ENCODE measurements at regions not wholly inside any gene's neighbourhood (a gene's known extent, or its start where the extent isn't known, plus 50 kb on each side); places are given as distances from the start of the nearest gene placed in this dataset.
"Not testable (repeated sequence)": the region's sequence is repeated elsewhere in the genome, so short reads cannot be mapped to it uniquely, and the experiment has no call there.

- DNase-seq, result no peak
Measured at GRCh38 chr21:27320868-27321267, 354.0 kb upstream of the ADAMTS5 start.

DNA sequence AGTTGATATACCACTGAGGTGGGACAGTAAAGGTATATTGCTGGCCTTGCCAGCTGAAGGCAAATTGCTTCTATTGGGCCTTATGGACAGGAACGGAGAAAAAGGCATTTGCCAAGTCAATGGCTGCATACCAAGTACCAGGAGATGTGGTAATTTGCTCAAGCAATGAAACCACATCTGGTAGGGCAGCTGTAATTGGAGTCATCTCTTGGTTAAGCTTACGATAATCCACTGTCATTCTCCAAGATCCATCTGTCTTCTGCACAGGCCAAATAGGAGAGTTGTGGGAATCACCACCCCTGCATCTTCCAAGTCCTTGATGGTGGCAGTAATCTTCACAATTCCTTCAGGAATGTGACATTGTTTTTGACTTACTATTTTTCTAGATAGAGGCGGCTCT, 350.7 kb upstream of the ADAMTS5 start:
- not testable (repeated sequence) for DNase-seq

- DNase-seq, result no peak
Measured at GRCh38 chr21:27315373-27315772, 348.5 kb upstream of the ADAMTS5 start.

DNA sequence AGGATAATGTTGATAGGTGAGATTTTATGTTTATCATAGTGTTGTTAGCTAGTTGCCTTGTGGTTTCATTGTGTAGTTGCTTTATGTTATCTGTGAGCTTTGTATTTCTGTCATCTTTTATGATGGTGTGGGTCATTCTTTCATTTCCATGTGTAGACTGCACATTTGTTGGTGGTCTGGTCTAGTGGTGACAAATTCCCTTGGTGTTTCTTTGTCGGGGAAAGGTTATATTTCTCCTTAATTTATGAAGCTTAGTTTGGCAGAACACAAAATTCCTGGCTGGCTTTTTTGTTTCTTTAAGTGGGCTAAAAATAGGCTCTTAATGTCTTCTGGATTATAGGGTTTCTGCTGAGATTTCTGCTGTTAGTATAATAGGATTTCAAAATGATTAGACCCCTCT, 347.2 kb upstream of the ADAMTS5 start:
- no peak for DNase-seq

DNA sequence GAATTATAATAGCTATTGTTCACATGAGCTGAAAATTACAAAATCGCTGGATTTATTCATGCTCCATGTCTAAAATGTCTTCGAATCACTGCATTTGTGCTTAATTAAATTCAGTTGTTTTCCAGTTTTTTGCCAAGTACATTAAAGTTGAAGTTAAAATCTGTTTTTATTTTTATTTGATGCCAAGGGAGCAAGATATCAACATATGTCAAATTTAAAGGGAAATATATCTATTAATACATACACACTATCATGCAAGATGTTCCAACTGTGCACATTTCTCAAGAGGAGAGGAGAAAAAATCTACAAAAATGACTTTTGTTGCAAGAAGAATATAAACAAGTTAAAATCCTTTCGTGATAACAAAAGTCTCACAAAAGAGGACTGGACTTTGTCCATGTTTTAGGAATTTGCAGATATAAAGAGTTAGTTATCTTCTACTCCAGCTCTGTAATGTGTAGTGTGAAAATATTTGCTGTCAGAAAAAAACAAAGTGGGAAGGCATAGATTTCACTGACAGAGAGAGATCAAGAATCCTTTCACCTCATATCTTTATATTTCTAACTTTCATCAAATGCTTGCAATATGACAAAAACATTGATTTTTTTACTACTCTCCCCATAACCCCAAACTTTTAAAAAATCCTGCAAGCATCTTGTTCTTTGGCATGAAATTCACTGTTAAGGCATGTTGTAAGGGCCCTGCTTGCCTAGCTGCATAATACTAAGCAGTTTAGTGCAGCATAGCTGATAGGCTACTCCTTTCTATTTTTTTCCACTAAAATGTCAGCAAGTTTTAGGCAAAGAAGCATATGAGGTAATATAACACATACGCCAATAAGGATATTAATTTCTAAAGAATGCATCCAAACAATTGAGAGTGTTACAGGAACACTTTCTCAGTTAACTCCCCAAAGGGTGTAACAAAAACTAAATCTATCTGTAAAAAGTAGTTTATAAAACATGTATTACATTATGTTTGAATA, 340.2 kb upstream of the ADAMTS5 start:
- DNase-seq, result no peak

- DNase-seq, result no peak
Measured at GRCh38 chr21:27306206-27306605, 339.3 kb upstream of the ADAMTS5 start.

GRCh38 chr21:27301220-27301619, 334.3 kb upstream of the ADAMTS5 start:
- no peak for DNase-seq

DNA sequence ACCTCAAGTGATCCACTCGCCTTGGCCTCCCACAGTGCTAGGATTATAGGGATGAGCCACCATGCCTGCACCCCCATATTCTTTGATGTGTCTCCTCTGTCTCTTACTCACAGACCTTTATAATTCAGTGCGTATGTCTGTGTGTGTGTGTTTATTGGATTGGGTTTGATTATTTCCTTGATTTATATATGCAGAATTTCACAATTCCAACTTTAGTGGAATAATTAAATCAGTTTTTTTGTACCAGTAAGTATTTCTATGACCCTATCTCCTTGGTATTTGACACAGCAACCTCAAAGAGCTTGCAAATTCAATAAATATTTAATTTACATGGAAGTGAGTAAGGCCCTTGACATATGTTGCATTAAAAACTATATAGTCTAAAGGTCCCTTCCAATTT, 333.9 kb upstream of the ADAMTS5 start:
- DNase-seq, result no peak

GRCh38 chr21:27298465-27298864, 331.6 kb upstream of the ADAMTS5 start:
- DNase-seq, result no peak

DNA sequence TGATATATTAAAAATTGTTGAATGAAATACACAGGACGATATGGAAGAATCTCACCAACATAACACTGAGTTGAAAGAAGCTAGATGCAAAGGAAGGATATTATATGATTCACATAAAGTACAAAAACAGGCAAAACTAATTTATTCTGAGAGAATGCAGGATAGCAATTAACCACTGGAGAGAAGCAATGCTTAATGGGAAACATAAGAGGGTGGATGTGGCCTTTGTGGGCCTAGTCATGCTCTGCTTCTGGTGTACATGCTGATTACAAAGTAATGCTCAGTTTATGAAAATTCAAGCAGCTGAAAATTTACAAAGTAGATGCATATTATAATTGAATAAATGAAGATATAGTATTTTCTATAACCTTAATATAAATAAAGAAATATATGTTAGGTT, 326.4 kb upstream of the ADAMTS5 start:
- DNase-seq, result no peak

GRCh38 chr21:27292783-27293182, 325.9 kb upstream of the ADAMTS5 start:
- DNase-seq, result no peak

- no peak for DNase-seq
Measured at GRCh38 chr21:27292229-27292628, 325.3 kb upstream of the ADAMTS5 start.

DNA sequence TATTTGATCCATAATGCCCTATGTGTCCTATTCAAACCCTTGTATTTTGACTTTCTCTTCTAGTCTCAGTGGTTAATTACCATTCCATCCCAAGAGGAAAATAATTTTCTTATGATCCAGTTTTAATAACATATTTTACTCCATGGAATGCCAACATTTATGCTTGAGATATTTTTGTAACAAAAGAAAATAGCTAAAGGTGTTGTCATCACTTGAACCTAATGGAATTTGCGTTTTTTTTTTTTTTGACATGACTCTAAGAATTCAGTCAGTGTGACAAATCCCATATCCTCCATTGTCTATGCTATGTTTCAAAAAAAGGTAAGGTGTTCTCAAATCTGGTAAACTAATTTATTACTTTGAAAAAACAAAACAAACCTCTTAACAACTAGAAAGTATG, 324.1 kb upstream of the ADAMTS5 start:
- DNase-seq, result no peak

- DNase-seq, result no peak
Measured at GRCh38 chr21:27290028-27290427, 323.1 kb upstream of the ADAMTS5 start.

- no peak for DNase-seq
Measured at GRCh38 chr21:27286760-27287159, 319.9 kb upstream of the ADAMTS5 start.

GRCh38 chr21:27277110-27277509, 310.2 kb upstream of the ADAMTS5 start:
- DNase-seq, result no peak

DNA sequence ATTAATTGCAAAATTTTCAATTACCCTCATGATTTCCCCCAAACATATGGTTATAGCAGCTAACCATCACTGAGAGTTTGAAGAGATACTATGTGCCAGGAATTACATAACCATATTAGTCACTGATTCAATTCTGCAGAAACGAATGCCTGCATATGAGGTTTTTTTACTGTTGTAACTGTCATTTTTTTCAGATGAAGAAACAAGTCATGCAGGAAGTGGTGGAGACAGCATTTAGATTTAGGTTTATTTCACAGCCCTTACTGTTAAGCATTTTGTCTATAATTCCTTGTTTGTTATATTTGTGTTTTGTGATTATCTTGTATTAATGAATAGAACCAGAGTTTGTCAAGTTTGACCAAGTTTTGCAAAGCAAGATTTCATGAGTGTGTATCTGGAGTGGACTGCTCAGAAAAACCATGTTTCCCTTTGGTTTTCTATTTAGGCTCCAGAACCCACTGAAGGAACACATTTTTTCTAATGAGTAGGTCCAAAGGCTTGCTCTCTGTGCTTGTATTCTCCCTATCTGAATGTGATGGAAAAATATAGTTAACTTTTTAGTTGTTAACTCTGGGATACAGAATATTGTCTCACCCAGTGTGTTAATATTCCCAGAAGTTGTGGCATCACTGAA, 308.5 kb upstream of the ADAMTS5 start:
- no peak for DNase-seq

GRCh38 chr21:27269644-27270043, 302.8 kb upstream of the ADAMTS5 start:
- DNase-seq, result no peak

- DNase-seq, result no peak
Measured at GRCh38 chr21:27268290-27268689, 301.4 kb upstream of the ADAMTS5 start.

DNA sequence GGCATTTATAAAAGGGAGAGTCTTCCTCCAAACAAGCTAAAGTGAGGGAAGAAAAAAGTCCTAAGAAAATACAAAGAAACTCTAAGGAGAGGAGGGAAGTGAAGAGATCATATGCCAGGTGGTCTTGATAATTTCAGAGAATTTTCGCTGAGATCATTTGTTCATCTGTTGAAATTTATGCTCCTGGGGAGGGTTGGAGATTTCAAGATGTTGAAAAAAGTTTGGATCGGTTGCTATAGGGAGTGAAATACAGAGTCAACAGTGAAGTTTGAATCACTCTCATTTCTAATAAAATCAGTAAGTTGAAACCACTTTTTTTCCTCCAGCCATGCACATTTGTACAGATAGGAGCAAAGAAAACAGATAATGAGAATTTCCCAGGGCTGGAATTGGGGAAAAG, 299.1 kb upstream of the ADAMTS5 start:
- DNase-seq, result no peak

GRCh38 chr21:27265492-27265891, 298.6 kb upstream of the ADAMTS5 start:
- DNase-seq, result no peak

GRCh38 chr21:27261676-27262075, 294.8 kb upstream of the ADAMTS5 start:
- DNase-seq, result no peak

DNA sequence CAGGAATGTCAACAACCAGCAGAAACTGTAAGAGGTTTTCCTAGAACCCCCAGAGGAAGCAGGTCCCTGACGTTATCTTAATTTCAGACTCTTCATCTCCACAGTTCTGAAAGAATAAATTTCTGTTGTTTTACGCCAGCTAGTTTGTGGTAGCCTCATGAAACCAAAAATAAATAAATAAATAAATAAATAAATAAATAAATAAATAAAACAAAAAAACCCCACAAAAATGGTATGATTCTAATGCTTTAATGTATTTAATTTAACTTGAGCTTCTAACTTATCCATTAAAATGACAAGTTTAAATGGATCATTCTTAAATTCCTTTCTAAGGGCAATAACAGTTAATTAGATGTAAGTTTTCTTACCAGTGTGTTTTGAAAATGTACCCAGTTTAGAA, 293.8 kb upstream of the ADAMTS5 start:
- no peak for DNase-seq

GRCh38 chr21:27258742-27259448, 292.0 kb upstream of the ADAMTS5 start:
- DNase-seq, result no peak
